Suprapubic skin (tissue), 4 donors: ENCODE measurements at regions not wholly inside any gene's neighbourhood (a gene's known extent, or its start where the extent isn't known, plus 50 kb on each side); places are given as distances from the start of the nearest gene placed in this dataset.

ENCODE experiments used
- EP300 ChIP-seq: sonication (generic); formaldehyde crosslinking; IDR thresholded peaks from one replicate; pipeline ENCODE4 v1.6.1; 2017; ENCODE audit warnings: antibody characterized with exemption
- POLR2A ChIP-seq, 2 donors: fragments of 450-650 bp; IDR thresholded peaks; one replicate each; pipeline ENCODE4 v1.6.1; 2017; ENCODE audit warnings: antibody characterized with exemption in 2 of 2, mild to moderate bottlenecking in 2 of 2, moderate library complexity in 2 of 2
- POLR2AphosphoS5 ChIP-seq, 3 donors: sonication (generic); formaldehyde crosslinking; IDR thresholded peaks; one replicate each; pipeline ENCODE4 v1.6.1; 2017; ENCODE audit warnings: antibody characterized with exemption in 3 of 3
- TF ChIP-seq, protein P1 (sequence below), 2 donors: fragments of 200-600 bp in 1 of 2; fragments of 450-650 bp in 1 of 2; sonication (generic) in 1 of 2; IDR thresholded peaks; one replicate each; pipeline ENCODE4 v1.5.1; 2016 to 2019; ENCODE audit warnings: antibody characterized with exemption in 2 of 2, mild to moderate bottlenecking in 1 of 2, moderate library complexity in 1 of 2

DNA sequence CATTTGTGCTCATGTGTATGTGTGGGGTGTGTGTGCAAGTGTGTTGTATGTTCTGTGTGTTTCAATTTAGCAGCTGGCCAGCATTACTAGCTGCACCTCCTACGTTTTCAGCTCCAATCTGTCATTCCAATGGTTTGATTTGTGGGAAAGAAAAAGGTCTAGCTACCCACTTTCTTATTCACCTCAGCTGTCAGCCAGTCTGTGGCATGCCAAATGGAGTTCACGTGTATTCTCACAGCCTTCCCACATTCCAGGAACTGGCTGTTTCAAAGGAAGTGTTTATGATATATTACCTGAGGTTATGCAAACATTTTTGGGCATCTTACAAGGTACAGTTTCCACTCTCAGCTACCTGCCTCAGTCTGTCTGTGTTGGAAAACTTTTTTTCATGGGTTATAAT is 220.2 kb upstream of the CPNE8 start:
- TF ChIP-seq, protein P1, sequence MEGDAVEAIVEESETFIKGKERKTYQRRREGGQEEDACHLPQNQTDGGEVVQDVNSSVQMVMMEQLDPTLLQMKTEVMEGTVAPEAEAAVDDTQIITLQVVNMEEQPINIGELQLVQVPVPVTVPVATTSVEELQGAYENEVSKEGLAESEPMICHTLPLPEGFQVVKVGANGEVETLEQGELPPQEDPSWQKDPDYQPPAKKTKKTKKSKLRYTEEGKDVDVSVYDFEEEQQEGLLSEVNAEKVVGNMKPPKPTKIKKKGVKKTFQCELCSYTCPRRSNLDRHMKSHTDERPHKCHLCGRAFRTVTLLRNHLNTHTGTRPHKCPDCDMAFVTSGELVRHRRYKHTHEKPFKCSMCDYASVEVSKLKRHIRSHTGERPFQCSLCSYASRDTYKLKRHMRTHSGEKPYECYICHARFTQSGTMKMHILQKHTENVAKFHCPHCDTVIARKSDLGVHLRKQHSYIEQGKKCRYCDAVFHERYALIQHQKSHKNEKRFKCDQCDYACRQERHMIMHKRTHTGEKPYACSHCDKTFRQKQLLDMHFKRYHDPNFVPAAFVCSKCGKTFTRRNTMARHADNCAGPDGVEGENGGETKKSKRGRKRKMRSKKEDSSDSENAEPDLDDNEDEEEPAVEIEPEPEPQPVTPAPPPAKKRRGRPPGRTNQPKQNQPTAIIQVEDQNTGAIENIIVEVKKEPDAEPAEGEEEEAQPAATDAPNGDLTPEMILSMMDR (IDR thresholded peaks at IDR 0.05) = no peak
- TF ChIP-seq POLR2A (IDR thresholded peaks at IDR 0.05) (no peak), POLR2AphosphoS5 (IDR thresholded peaks at IDR 0.05) (no peak), EP300 (no peak)
